K562 (cell line): ENCODE measurements at regions not wholly inside any gene's neighbourhood (a gene's known extent, or its start where the extent isn't known, plus 50 kb on each side); places are given as distances from the start of the nearest gene placed in this dataset.

Experiments used
- AFF1 ChIP-seq, 2 experiments: fragments of 450-650 bp; IDR thresholded peaks; 2 replicates each; pipeline ENCODE4 v1.6.1; 2018; ENCODE audit warnings: mild to moderate bottlenecking in 2 of 2, low read depth in 1 of 2; ENCODE audit not compliant: partially characterized antibody in 2 of 2
- ATF1 ChIP-seq, 2 experiments: fragments of 450-650 bp in 1 of 2; IDR thresholded peaks; 2 replicates each; pipeline ENCODE4 v1.6.1; 2016; ENCODE audit warnings: missing compliant biosample characterization in 1 of 2, missing genetic modification characterization in 1 of 2
- CREM ChIP-seq: IDR thresholded peaks from 2 replicates; pipeline ENCODE4 v1.6.1; 2014; ENCODE audit warnings: antibody characterized with exemption, low read depth
- CSDE1 ChIP-seq, 2 experiments: fragments of 450-650 bp; IDR thresholded peaks; 2 replicates each; pipeline ENCODE4 v1.6.1; 2016; ENCODE audit warnings: mild to moderate bottlenecking in 1 of 2
- CXXC5 ChIP-seq: fragments of 250-450 bp; sonication (Bioruptor Pico); IDR thresholded peaks from 2 replicates; pipeline ENCODE4 v1.8.0; 2022; ENCODE audit warnings: inconsistent platforms, mild to moderate bottlenecking, moderate library complexity
- E2F6 ChIP-seq, 2 experiments: IDR thresholded peaks; 2 replicates each; pipeline ENCODE4 v1.6.1; 2011; ENCODE audit warnings: borderline replicate concordance in 1 of 2, control low read depth in 1 of 2, low read depth in 1 of 2, low read length in 1 of 2, mild to moderate bottlenecking in 1 of 2, mixed read lengths in 1 of 2, moderate library complexity in 1 of 2; ENCODE audit not compliant: insufficient read depth in 1 of 2, insufficient read length in 1 of 2, poor library complexity in 1 of 2, severe bottlenecking in 1 of 2; ENCODE audit errors: extremely low read depth in 1 of 2
- GATAD2A ChIP-seq: fragments of 450-650 bp; IDR thresholded peaks from 2 replicates; pipeline ENCODE4 v1.6.1; 2017
- HDAC6 ChIP-seq: IDR thresholded peaks from 2 replicates; pipeline ENCODE4 v1.6.1; 2012; ENCODE audit warnings: low read depth, mild to moderate bottlenecking, control low read depth, inconsistent platforms, low read length, moderate library complexity
- ILK ChIP-seq: fragments of 450-650 bp; IDR thresholded peaks from 2 replicates; pipeline ENCODE4 v1.6.1; 2016; ENCODE audit warnings: missing genetic modification characterization, low read depth, mild to moderate bottlenecking, missing compliant biosample characterization, moderate library complexity, borderline replicate concordance
- KLF6 ChIP-seq: fragments of 250-450 bp; sonication (Bioruptor Pico); IDR thresholded peaks from 2 replicates; pipeline ENCODE4 v1.4.0; 2020; ENCODE audit warnings: mild to moderate bottlenecking, moderate library complexity, borderline replicate concordance
- MAFF ChIP-seq: IDR thresholded peaks from 2 replicates; pipeline ENCODE4 v1.6.1; 2012; ENCODE audit warnings: low read length, improper control_type of control experiment
- MEIS2 ChIP-seq: fragments of 450-650 bp; IDR thresholded peaks from 2 replicates; pipeline ENCODE4 v1.6.1; 2014; ENCODE audit warnings: mild to moderate bottlenecking; ENCODE audit not compliant: partially characterized antibody
- MYNN ChIP-seq, 2 experiments: sonication (generic); formaldehyde crosslinking in 1 of 2; IDR thresholded peaks; 2 replicates each; pipeline versions ENCODE4 v1.5.0 to v1.6.1; 2016 to 2020; ENCODE audit warnings: antibody characterized with exemption in 1 of 2, missing genetic modification reagents in 1 of 2
- NRF1 ChIP-seq, 2 experiments: fragments of 450-650 bp; IDR thresholded peaks in 1 of 2; conservative IDR thresholded peaks in 1 of 2; 2 replicates each; pipeline ENCODE4 v1.6.1; 2014; ENCODE audit warnings: mild to moderate bottlenecking in 2 of 2
- POLR2G ChIP-seq: fragments of 200-400 bp; formaldehyde crosslinking; IDR thresholded peaks from 2 replicates; pipeline ENCODE4 v1.6.1; 2017; ENCODE audit warnings: low read depth, mild to moderate bottlenecking, antibody characterized with exemption, low read length, moderate library complexity
- RCOR1 ChIP-seq, 2 experiments: IDR thresholded peaks; 2 replicates each; pipeline ENCODE4 v1.6.1; 2012; ENCODE audit warnings: low read depth in 2 of 2, low read length in 2 of 2, borderline replicate concordance in 1 of 2, improper control_type of control experiment in 1 of 2
- RFX5 ChIP-seq: IDR thresholded peaks from 2 replicates; pipeline ENCODE4 v1.6.1; 2011; ENCODE audit warnings: low read depth, mild to moderate bottlenecking, improper control_type of control experiment, low read length
- SRF ChIP-seq, 2 experiments: fragments of 250-450, 450-650 bp in 1 of 2; sonication (Bioruptor Pico) in 1 of 2; sonication (generic) in 1 of 2; formaldehyde crosslinking; IDR thresholded peaks; 2 replicates each; pipeline versions ENCODE4 v1.5.0 to v1.5.1; 2020 to 2022; ENCODE audit warnings: mild to moderate bottlenecking in 1 of 2, missing genetic modification reagents in 1 of 2
- TAF7 ChIP-seq: fragments of 450-650 bp; IDR thresholded peaks from 2 replicates; pipeline ENCODE4 v1.6.1; 2016; ENCODE audit warnings: missing genetic modification characterization, missing compliant biosample characterization
- TBP ChIP-seq: optimal IDR thresholded peaks from 2 replicates; pipeline ENCODE3; 2011; ENCODE audit warnings: low read depth, low read length, improper control_type of control experiment
- ZNF12 ChIP-seq: sonication (generic); formaldehyde crosslinking; IDR thresholded peaks from 2 replicates; pipeline ENCODE4 v1.4.0; 2020; ENCODE audit warnings: mild to moderate bottlenecking, missing genetic modification reagents
- ZNF253 ChIP-seq: fragments of 250-450 bp; sonication (Bioruptor Pico); conservative IDR thresholded peaks from 2 replicates; pipeline ENCODE4 v1.6.1; 2021; ENCODE audit warnings: mild to moderate bottlenecking

- TF ChIP-seq MYNN (IDR thresholded peaks at IDR 0.05): no peak
- no peak for TF ChIP-seq MYNN (CRISPR knock-in tag; IDR thresholded peaks at IDR 0.05)
- peak; percentile 61 for TF ChIP-seq TAF7 (tag)
- peak; percentile 39 for TF ChIP-seq MEIS2
- 0 out of 2 replicates have a peak, but pooled peaks have one; percentile 65 for TF ChIP-seq ZNF12 (CRISPR knock-in tag)
- no peak for TF ChIP-seq GATAD2A
- TF ChIP-seq MAFF: 0 out of 2 replicates have a peak, but pooled peaks have one; percentile 5
- TF ChIP-seq ZNF253 (CRISPR knock-in tag): no peak
- TF ChIP-seq NRF1 (conservative IDR thresholded peaks at IDR 0.05 in 1 of 2, IDR thresholded peaks at IDR 0.05 in 1 of 2): peak; percentile 23 to 29; a peak in 1 of 4 replicates
- TF ChIP-seq CREM: peak; percentile 55
- 0 out of 2 replicates have a peak, but pooled peaks have one; percentile 17 for TF ChIP-seq ILK (tag)
- TF ChIP-seq CXXC5 (CRISPR knock-in tag): peak; percentile 47; the same call in 1 of the 2 replicates
- no peak for TF ChIP-seq RFX5
- 0 out of 4 replicates have a peak, but pooled peaks of 1 of the 2 experiments have one; percentile 41 for TF ChIP-seq RCOR1 (IDR thresholded peaks at IDR 0.05; ENCODE audit: borderline replicate concordance in 1 of 2, low read depth in 2 of 2, low read length in 2 of 2)
- no peak for TF ChIP-seq ATF1 (CRISPR knock-in tag; IDR thresholded peaks at IDR 0.05)
- TF ChIP-seq ATF1 (tag; IDR thresholded peaks at IDR 0.05): peak; percentile 67
- TF ChIP-seq AFF1 (IDR thresholded peaks at IDR 0.05; ENCODE audit: low read depth in 1 of 2, partially characterized antibody in 2 of 2): peak; percentile 54 to 57
- peak; percentile 38 for TF ChIP-seq TBP
- TF ChIP-seq E2F6 (IDR thresholded peaks at IDR 0.05; ENCODE audit: borderline replicate concordance in 1 of 2, extremely low read depth in 1 of 2, insufficient read depth in 1 of 2, insufficient read length in 1 of 2, low read depth in 1 of 2, low read length in 1 of 2, poor library complexity in 1 of 2, severe bottlenecking in 1 of 2): peak in 1 of 2 experiments; percentile 15
- 0 out of 2 replicates have a peak, but pooled peaks have one; percentile 12 for TF ChIP-seq KLF6 (CRISPR knock-in tag)
- no peak for TF ChIP-seq HDAC6
- peak; percentile 72 for TF ChIP-seq POLR2G
- no peak for TF ChIP-seq CSDE1 (IDR thresholded peaks at IDR 0.05)
- peak in 1 of 2 experiments; percentile 70; a peak in 1 of 4 replicates for TF ChIP-seq SRF (CRISPR knock-in tag; IDR thresholded peaks at IDR 0.05)
These were observed 59.2 kb upstream of the PRSS16 start (continued) for GRCh38 chr6:27188061-27188884.
